Body of pancreas (tissue), 4 donors: ENCODE measurements at regions not wholly inside any gene's neighbourhood (a gene's known extent, or its start where the extent isn't known, plus 50 kb on each side); places are given as distances from the start of the nearest gene placed in this dataset.

Source experiments
- ATAC-seq: fragments of 150-250 bp; one replicate; pipeline ENCODE4 v1.9.1; 2016
- DNase-seq, 4 donors: peaks; one replicate each; pipeline ENCODE4 v3.0.0-alpha.2; 2019
- H3K27ac ChIP-seq, 4 donors: fragments of 200-600 bp; sonication (generic); 1 replicate in 3 of 4; 2 replicates in 1 of 4; pipeline versions ENCODE4 v1.5.1 to v1.6.1; 2016 to 2019; ENCODE audit warnings: mild to moderate bottlenecking in 1 of 4, mixed read lengths in 1 of 4, moderate library complexity in 1 of 4
- H3K27me3 ChIP-seq, 2 donors: fragments of 200-600 bp; sonication (generic); one replicate each; pipeline ENCODE4 v1.6.0; 2016; ENCODE audit warnings: mild to moderate bottlenecking in 1 of 2
- H3K36me3 ChIP-seq, 2 donors: fragments of 200-600 bp; sonication (generic); replicated peaks in 1 of 2; 2 replicates each; pipeline ENCODE4 v1.5.1; 2016; ENCODE audit warnings: low read depth in 2 of 2; ENCODE audit not compliant: insufficient read depth in 1 of 2
- H3K4me1 ChIP-seq: fragments of 200-600 bp; sonication (generic); one replicate; pipeline ENCODE4 v1.6.0; 2016
- H3K4me3 ChIP-seq, 2 donors: fragments of 200-600 bp; sonication (generic); 1 replicate in 1 of 2; 2 replicates in 1 of 2; pipeline ENCODE4 v1.5.1; 2016 to 2019
- H3K9me3 ChIP-seq, 3 donors: fragments of 200-600 bp; sonication (generic); 1 replicate in 2 of 3; 2 replicates in 1 of 3; pipeline ENCODE4 v1.5.1; 2016
- POLR2A ChIP-seq, 3 donors: fragments of 450-650 bp; IDR thresholded peaks; one replicate each; pipeline ENCODE4 v1.6.1; 2016; ENCODE audit warnings: antibody characterized with exemption in 3 of 3, mild to moderate bottlenecking in 2 of 3
- WGBS, 2 donors: methylation state at CpG; one replicate each; pipeline ENCODE4 v1.1.5; 2017; 5-methylcytosine and 5-hydroxymethylcytosine counted together
- intact Hi-C: fragments of 100-400 bp; cut with DNase I; formaldehyde crosslinking; loops from one replicate; pipeline ENCODE4 v1.15.1; 2023
- TF ChIP-seq, protein P1 (sequence below), 7 experiments: fragments of 450-650 bp in 4 of 7; fragments of 200-600 bp in 3 of 7; sonication (generic) in 3 of 7; IDR thresholded peaks; one replicate each; pipeline ENCODE4 v1.5.1; 2016 to 2019; ENCODE audit warnings: antibody characterized with exemption in 7 of 7

DNA sequence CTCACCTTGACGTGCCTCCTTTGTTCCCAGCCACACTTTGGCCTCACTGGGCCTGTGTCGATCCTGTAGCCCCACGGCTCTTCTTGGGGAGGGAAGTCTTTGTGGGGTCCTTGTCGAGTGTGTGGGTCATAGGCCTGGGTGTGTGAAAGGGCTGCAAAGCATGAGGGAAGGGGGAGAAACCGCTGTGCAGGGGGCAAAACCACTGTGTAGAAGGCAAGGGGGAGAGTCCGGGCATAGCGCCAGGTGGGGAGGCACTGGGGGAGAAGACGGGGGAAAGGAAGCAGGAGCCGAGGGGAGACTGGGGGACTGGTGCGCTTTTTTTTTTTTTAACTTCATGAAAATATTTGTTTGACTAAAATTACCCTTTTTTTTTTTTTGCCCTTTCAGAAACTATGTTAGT lies 65.1 kb upstream of the RASD2 start:
- DNase-seq: no peak
- no peak overlapping the region for H3K27ac ChIP-seq
- no peaks in the 10 kb centered on the region for H3K9me3 ChIP-seq
- intact Hi-C loops: no loop called here
- H3K4me3 ChIP-seq: no peak overlapping the region
- no peaks in the 10 kb centered on the region for H3K36me3 ChIP-seq
- peaks cover 10% of the 10 kb centered on the region for H3K4me1 ChIP-seq
- WGBS, 2 donors: 43 to 55% methylated on average over 10 of the region's 10 CpGs
- no peak for TF ChIP-seq POLR2A (IDR thresholded peaks at IDR 0.05)
- TF ChIP-seq, protein P1, sequence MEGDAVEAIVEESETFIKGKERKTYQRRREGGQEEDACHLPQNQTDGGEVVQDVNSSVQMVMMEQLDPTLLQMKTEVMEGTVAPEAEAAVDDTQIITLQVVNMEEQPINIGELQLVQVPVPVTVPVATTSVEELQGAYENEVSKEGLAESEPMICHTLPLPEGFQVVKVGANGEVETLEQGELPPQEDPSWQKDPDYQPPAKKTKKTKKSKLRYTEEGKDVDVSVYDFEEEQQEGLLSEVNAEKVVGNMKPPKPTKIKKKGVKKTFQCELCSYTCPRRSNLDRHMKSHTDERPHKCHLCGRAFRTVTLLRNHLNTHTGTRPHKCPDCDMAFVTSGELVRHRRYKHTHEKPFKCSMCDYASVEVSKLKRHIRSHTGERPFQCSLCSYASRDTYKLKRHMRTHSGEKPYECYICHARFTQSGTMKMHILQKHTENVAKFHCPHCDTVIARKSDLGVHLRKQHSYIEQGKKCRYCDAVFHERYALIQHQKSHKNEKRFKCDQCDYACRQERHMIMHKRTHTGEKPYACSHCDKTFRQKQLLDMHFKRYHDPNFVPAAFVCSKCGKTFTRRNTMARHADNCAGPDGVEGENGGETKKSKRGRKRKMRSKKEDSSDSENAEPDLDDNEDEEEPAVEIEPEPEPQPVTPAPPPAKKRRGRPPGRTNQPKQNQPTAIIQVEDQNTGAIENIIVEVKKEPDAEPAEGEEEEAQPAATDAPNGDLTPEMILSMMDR (IDR thresholded peaks at IDR 0.05): no peak
- no peak for ATAC-seq
- H3K27me3 ChIP-seq: no peaks in the 10 kb centered on the region

DNA sequence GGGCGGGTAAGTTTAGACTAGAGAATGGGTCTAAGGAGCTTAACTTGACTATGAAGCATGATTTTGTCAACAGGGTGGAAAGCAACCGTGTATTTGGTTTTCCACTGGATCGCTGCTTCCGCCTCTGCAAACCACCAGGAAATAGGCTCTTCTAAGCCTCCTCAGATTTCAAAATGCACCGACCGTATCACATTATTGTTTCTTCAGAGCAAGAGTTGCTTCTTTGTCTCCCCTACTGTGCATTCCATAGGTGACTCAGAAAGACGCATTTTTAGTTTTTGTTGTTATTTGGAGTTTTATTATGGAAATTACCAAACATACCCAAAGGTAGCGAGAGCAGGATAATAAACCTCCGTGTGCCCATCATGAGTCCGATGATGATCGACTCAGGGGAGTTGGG lies 64.3 kb upstream of the RASD2 start:
- TF ChIP-seq, protein P1 (IDR thresholded peaks at IDR 0.05): no peak
- no peak for TF ChIP-seq POLR2A (IDR thresholded peaks at IDR 0.05)
- H3K4me3 ChIP-seq: no peak overlapping the region
- H3K27ac ChIP-seq: no peak overlapping the region
- H3K4me1 ChIP-seq: peaks cover 10% of the 10 kb centered on the region
- intact Hi-C loops: no loop called here
- no peaks in the 10 kb centered on the region for H3K27me3 ChIP-seq
- no peaks in the 10 kb centered on the region for H3K9me3 ChIP-seq
- no peak for ATAC-seq
- 76 to 81% methylated on average over 11 of the region's 11 CpGs for WGBS, 2 donors
- no peak for DNase-seq
- no peaks in the 10 kb centered on the region for H3K36me3 ChIP-seq

DNA sequence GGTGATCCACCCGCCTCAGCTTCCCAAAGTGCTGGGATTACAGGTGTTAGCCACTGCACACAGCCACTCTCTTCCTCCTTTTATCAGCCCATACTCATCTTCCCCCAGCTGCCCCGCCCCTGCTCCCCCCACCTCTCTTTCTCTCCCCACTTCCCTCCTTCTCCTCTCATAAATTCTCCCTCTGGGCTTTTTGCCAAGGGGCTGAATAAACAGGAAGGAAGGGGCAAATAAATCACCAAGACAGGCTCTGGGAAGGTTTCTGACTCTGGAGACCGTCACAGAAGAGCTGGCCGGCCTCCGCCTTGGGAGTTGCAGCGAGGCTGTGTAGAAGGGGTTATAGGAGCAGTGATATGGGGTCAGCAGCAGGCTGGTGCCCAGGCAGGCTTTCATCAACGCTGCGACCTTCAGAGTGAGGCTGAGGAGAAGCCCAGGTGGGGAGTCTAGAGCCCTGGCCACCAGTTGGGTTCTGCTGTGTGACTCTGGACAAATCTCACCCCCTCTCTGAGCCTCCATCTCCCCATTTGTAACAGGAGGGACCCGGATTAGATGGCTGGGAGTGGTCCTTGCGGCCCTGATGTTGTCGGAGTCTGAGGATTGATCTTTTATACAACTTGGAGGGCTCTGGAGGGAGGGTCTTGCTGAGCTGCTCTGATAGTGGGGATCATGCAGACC lies 62.6 kb upstream of the RASD2 start:
- peak overlapping the region in 2 of 4 donors; percentile 39 to 57 for H3K27ac ChIP-seq
- peaks cover 10% of the 10 kb centered on the region for H3K4me1 ChIP-seq
- H3K27me3 ChIP-seq: no peaks in the 10 kb centered on the region
- DNase-seq (peak; percentile 22 to 68 (median 42)), ATAC-seq (peak; percentile 40)
- TF ChIP-seq, protein P1 (IDR thresholded peaks at IDR 0.05): no peak
- TF ChIP-seq POLR2A (IDR thresholded peaks at IDR 0.05): no peak
- H3K36me3 ChIP-seq: no peaks in the 10 kb centered on the region
- H3K9me3 ChIP-seq: no peaks in the 10 kb centered on the region
- no peak overlapping the region for H3K4me3 ChIP-seq
- WGBS, 2 donors: 19 to 33% methylated on average over 9 to 11 of the region's 11 CpGs
- intact Hi-C loops: no loop called here

DNA sequence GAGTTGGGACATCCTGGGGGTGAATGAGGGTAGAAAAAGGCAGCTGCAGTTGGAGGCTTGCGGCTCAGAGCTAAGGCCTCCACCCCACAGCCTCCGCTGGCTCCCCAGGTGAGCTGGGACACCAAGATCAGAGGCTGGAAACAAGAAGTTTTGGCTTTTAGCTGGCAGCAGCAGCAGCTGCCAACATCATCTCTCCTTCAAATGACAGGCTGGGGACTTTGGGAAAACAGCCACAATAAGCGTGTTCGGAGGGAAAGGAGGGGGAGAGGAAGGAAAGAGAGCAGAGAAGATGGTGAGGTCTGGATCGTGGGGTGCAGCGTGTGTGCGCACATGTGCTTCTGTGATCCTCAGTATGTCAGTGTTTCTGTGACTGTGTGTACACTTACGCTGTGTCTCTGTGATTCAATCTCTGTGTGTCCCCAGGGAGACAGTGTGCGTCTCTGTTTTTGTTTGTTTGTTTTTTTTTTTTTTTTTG lies 62.0 kb upstream of the RASD2 start:
- Histone ChIP-seq H3K9me3 (no peaks in the 10 kb centered on the region), H3K27ac (peak overlapping the region in 2 of 4 donors; percentile 39 to 57), H3K4me3 (no peak overlapping the region), H3K27me3 (no peaks in the 10 kb centered on the region), H3K4me1 (peaks cover 10% of the 10 kb centered on the region), H3K36me3 (no peaks in the 10 kb centered on the region)
- no peak for ATAC-seq
- DNase-seq: no peak
- 79 to 84% methylated on average over 9 of the region's 9 CpGs for WGBS, 2 donors
- intact Hi-C loops: no loop called here
- TF ChIP-seq POLR2A (IDR thresholded peaks at IDR 0.05): no peak
- TF ChIP-seq, protein P1 (IDR thresholded peaks at IDR 0.05): no peak

DNA sequence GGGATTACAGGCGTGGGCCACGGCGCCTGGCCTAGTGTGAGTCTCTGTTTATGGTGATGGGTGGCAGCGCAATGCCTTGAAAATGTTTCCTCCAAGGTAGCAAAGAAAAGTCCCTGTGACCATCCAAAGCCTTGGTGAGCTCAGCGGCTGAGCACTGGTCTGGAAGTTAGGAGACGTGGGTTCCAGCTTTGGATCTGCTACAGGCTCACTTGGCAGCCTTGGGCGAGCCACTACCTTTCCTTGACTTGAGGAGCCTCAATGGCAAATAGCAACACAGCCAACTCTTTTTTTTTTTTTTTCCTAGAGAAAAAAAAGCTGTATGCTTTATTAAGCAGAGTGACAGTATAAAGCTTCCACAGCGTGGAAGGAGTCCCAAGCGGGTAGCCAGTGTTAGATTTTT lies 61.3 kb upstream of the RASD2 start:
- ATAC-seq: no peak
- intact Hi-C loops: no loop called here
- WGBS, 2 donors: 85 to 86% methylated on average over 9 of the region's 9 CpGs

More for the DNA sequence above, 61.3 kb upstream of the RASD2 start:
- no peak for TF ChIP-seq POLR2A (IDR thresholded peaks at IDR 0.05)
- TF ChIP-seq, protein P1 (IDR thresholded peaks at IDR 0.05): no peak
- no peak overlapping the region for H3K4me3 ChIP-seq
- no peaks in the 10 kb centered on the region for H3K27me3 ChIP-seq
- no peak overlapping the region for H3K27ac ChIP-seq
- no peak for DNase-seq
- no peaks in the 10 kb centered on the region for H3K9me3 ChIP-seq
- peaks cover 10% of the 10 kb centered on the region for H3K4me1 ChIP-seq
- no peaks in the 10 kb centered on the region for H3K36me3 ChIP-seq
